ENCODE measurements at regions not wholly inside any gene's neighbourhood (a gene's known extent, or its start where the extent isn't known, plus 50 kb on each side); places are given as distances from the start of the nearest gene placed in this dataset.

DNA sequence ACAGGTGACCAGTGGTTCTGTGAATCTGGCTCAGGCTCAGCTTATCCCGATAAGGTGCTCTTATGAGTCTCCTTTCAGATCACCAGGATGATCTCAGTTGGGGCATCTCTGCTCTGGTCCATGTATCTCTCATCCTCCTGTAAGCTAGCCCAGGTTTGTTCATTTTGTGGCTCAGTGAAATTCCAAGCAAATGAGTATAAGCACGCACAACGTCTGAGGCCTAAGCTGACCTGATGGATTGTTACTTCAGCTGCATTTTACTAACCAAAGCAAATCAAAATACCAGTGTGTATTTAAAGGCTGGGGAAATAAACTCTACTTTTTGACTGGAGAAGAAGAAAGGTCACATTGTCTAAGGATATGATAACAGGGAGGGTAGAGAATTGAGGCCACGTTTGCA, 551.0 kb upstream of the BTBD3 start:
- TF ChIP-seq, protein P1, sequence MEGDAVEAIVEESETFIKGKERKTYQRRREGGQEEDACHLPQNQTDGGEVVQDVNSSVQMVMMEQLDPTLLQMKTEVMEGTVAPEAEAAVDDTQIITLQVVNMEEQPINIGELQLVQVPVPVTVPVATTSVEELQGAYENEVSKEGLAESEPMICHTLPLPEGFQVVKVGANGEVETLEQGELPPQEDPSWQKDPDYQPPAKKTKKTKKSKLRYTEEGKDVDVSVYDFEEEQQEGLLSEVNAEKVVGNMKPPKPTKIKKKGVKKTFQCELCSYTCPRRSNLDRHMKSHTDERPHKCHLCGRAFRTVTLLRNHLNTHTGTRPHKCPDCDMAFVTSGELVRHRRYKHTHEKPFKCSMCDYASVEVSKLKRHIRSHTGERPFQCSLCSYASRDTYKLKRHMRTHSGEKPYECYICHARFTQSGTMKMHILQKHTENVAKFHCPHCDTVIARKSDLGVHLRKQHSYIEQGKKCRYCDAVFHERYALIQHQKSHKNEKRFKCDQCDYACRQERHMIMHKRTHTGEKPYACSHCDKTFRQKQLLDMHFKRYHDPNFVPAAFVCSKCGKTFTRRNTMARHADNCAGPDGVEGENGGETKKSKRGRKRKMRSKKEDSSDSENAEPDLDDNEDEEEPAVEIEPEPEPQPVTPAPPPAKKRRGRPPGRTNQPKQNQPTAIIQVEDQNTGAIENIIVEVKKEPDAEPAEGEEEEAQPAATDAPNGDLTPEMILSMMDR (IDR thresholded peaks at IDR 0.05; ENCODE audit: low read length): no peak
- no peak for TF ChIP-seq EZH2 (optimal IDR thresholded peaks at IDR 0.05; ENCODE audit: low read depth, low read length)
- no peak for TF ChIP-seq EZH2phosphoT487 (IDR thresholded peaks at IDR 0.05; ENCODE audit: low read length)
